GM19025 (cell line): ENCODE measurements at regions not wholly inside any gene's neighbourhood (a gene's known extent, or its start where the extent isn't known, plus 50 kb on each side); places are given as distances from the start of the nearest gene placed in this dataset.
"Not testable (repeated sequence)": the region's sequence is repeated elsewhere in the genome, so short reads cannot be mapped to it uniquely, and the experiment has no call there.

Source experiments
- ATAC-seq: cut with Tn5 transposase; IDR thresholded peaks from one replicate; pipeline ENCODE4 v1.9.1; 2021; ENCODE audit warnings: mild to moderate bottlenecking, low read depth, moderate library complexity; ENCODE audit not compliant: unreplicated experiment

DNA sequence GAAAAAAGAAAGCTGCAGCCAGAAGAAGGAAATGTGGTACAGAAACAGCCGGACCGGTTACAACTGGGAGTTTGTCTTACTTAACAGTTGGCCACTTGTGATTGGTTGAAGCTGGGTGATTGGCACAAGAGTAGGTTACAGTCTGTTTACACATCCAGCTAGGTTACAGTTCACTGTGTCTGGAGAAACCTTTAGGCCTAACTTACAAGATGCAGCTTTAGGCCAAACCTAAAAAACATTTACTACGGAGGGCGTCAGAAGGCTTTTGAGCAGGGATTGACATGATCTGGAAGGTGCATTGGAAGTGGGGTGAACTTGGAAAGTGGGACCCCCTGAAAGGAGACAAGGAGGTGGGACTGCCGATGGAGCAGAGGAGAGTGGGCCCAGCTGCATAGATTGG is 122.3 kb downstream of the BANF2 start:
- no peak for ATAC-seq

GRCh38 chr20:17821606-17822005 is 121.8 kb downstream of the BANF2 start:
- not testable (repeated sequence) for ATAC-seq

GRCh38 chr20:17819395-17820093 is 119.8 kb downstream of the BANF2 start:
- ATAC-seq = no peak

DNA sequence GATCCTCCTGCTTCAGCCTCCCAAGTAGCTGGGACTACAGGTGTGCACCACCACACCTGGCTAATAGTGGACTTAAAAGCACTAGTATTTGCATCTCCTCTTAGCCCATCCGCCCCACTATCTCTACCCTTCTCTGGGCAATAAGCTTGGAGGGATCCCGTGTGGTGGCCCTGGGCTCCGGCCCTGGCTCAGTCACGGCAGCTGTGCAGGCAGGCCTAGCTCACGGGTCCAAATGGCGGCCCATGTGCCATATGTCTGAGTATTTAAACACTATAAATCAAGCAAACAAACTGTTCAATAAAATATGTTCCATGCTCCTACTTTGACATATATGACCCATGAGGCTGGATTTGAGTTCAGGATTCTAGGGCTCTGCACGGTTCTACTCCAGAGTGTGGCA is 118.4 kb downstream of the BANF2 start:
- ATAC-seq = no peak

GRCh38 chr20:17816804-17817587 is 117.2 kb downstream of the BANF2 start:
- no peak for ATAC-seq

GRCh38 chr20:17811628-17811965 is 111.8 kb downstream of the BANF2 start:
- no peak for ATAC-seq

- no peak for ATAC-seq
These were observed 111.3 kb downstream of the BANF2 start for GRCh38 chr20:17810847-17811627.

DNA sequence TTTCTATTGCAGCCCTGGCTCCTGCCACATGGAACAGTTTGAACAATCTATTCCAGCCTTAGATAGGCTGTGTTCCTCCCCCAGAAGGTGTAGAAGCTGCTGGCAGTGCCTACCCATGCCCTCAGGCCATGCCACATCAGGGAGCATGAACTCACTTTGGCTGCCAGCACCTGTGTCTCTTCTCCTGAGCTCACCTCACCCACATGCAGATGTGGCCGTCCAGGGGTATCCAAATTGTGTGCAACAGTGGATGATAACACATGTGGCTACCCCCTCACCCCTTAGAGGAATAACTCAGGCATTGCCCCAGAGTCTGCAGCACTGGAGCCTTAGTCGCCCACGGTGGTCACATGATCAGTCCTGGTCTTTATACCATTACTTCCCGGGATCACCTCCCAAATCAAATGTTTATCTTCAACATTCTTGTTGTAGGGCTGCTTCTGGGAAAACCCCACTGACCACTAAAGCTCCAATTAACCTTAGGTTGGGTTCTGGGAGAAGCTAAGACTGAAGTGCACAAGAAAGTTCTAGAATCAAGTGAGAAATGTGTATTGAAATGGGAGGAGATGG is 110.4 kb downstream of the BANF2 start:
- ATAC-seq = no peak

GRCh38 chr20:17809362-17810061 is 109.7 kb downstream of the BANF2 start:
- ATAC-seq = no peak

GRCh38 chr20:17808782-17809181 is 109.0 kb downstream of the BANF2 start:
- no peak for ATAC-seq

- ATAC-seq = no peak
These were observed 108.6 kb downstream of the BANF2 start for GRCh38 chr20:17808357-17808756.

DNA sequence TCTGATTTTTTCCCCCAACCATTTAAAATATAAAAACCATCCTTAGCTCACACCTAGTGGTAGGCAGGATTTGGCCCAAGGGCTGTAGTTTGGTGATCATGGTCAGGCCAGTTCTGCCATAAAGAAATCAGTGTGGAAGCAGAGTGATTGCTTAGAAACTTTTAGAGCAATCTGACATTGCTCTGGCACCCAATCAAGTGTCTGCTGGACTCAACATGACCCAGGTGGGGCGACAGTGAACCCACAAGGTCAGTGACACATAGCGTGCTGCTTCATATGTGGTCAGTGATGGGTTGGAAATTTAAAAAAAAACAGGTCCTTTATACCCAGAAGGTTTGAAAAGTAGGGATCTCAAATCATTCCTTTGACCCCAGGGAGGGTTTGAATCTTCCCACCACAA is 107.9 kb downstream of the BANF2 start:
- ATAC-seq = no peak

GRCh38 chr20:17806739-17807441 is 107.1 kb downstream of the BANF2 start:
- ATAC-seq = no peak

DNA sequence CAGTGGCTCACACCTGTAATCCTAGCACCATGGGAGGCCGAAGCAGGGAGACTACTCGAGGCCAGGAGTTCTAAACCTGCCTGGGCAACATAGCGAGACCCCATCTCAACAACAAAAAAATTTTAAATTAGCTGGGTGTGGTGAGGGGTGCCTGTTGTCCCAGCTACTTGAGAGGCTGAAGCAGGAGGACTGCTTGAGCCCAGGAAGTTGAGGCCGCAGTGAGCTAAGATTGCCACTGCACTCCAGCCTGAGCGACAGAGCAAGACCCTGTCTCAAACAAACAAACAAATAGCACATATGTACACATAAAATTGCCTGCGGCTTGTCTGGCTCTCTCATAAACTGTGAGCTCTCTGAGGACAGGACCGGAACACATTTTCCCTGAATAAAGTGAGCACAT is 106.3 kb downstream of the BANF2 start:
- no peak for ATAC-seq

DNA sequence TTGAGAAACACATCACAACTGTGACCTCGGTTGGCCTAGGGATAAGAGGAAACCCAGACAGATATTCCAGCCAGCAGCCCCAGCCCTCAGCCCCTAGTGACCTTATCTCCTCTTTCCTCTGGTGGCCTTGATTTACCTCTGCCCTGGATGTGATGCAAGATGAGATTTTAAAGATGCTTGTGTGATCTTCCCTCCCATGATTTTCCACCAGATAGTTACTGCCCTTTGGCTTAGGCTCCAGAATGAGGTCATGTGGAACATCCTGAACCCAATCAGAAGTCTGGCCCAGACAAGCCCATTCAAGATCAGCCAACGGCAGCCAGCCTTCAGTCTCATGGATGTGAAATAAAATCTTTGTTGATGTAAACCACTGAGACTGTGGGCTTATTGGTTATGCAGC is 104.0 kb downstream of the BANF2 start:
- ATAC-seq = no peak

- ATAC-seq = no peak
These were observed 99.9 kb downstream of the BANF2 start for GRCh38 chr20:17799575-17800227.

DNA sequence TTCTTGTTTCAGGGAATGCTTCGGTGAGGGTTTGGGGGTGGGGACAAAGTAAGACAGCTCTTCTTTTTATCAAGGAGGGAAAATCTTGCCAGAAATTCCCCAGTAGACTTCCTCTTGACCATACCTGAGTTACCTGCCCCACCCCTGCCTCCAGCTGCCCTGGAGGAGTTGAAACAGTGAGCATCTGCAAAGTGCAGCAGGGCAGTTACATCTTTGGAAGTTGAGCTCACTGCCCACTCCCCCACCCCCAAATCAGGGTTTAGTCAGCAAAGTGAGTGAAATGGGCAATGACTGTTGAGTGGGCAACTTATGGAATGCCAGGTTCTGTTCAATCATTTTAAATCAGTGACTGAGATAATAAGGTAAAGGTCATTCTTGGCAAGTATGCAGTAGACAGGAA is 98.8 kb downstream of the BANF2 start:
- no peak for ATAC-seq

DNA sequence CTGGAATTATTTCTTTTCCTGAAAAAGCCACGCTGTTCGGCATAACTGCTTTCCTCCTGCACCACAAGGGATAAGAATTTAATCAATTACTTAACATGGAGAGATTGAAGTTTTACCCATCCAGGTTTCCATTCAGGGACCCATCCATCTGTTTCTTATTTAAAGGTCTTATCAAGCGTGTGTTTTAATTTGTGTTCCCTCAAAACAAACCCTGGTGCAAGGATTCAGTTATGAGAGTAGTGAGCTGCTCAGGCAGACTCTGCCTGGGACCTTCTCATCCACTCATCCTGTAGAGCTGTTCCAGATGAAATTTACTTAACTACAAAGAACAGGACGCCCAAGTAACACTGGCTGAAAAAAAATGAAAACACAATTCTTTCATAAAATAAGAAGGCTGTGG is 97.8 kb downstream of the BANF2 start:
- ATAC-seq = no peak

DNA sequence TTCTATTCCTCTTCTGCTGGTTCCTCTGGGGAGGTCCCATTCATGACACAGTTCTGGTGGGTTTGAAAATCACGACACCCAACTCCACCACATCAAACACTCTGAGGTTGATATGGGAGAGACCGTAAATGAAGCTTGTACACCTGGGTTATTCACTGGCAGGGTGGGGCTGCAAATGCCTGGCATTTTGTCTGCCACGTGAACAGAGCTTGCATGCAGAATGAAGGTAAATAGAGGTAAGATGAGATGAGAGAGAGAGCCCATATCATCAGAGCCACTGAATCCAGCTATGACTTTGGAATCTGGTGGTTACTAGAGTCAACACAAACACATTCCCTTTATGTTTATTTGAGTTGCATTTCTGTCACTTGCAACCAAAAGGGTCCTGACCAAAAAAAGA is 97.4 kb downstream of the BANF2 start:
- no peak for ATAC-seq
